IMR-90 (cell line): ENCODE measurements at regions not wholly inside any gene's neighbourhood (a gene's known extent, or its start where the extent isn't known, plus 50 kb on each side); places are given as distances from the start of the nearest gene placed in this dataset.

Experiments used
- ATAC-seq: fragments of 200-7000 bp; cut with Tn5 transposase; 2 replicates; pipeline ENCODE4 v1.9.1; 2020; ENCODE audit warnings: low read depth, mild to moderate bottlenecking, moderate library complexity
- BruUV-seq: library from RNA; stranded (reverse); fragments of 400-500 nt; replicated peaks from 2 replicates; lab custom pipeline; 2021; lab: Mats Ljungman, UMichigan
- CTCF ChIA-PET: fragments of 300-600 bp; formaldehyde crosslinking; extraction: SDS; loops from one replicate; lab custom pipeline; 2021; ENCODE audit warnings: antibody characterized with exemption; lab: Yijun Ruan, JAX
- POLR2A ChIA-PET: fragments of 300-600 bp; sonication (Branson Sonifier 250); formaldehyde crosslinking; loops from one replicate; lab custom pipeline; 2022; ENCODE audit warnings: antibody characterized with exemption; ENCODE audit not compliant: unreplicated experiment; lab: Charles Lee
- DNase-seq: peaks from one replicate; pipeline ENCODE4 v3.0.0; 2013
- H2AFZ ChIP-seq: replicated peaks from 2 replicates; pipeline ENCODE3; 2013; ENCODE audit warnings: low read length, mild to moderate bottlenecking; ENCODE audit not compliant: poor library complexity
- H2AK5ac ChIP-seq: 2 replicates; pipeline ENCODE4 v1.6.1; 2013; ENCODE audit warnings: low read depth, low read length, inconsistent platforms
- H2AK9ac ChIP-seq: replicated peaks from 2 replicates; pipeline ENCODE3; 2013; ENCODE audit warnings: mild to moderate bottlenecking, low read depth, low read length, moderate library complexity; ENCODE audit not compliant: poor library complexity
- H2BK120ac ChIP-seq: 2 replicates; pipeline ENCODE4 v1.6.1; 2013; ENCODE audit warnings: low read depth, low read length, inconsistent platforms
- H2BK15ac ChIP-seq: 3 replicates; pipeline ENCODE4 v1.6.1; 2013; ENCODE audit warnings: low read depth, low read length, inconsistent platforms
- H2BK20ac ChIP-seq: 2 replicates; pipeline ENCODE4 v1.6.1; 2013; ENCODE audit warnings: low read depth, mild to moderate bottlenecking, inconsistent platforms, low read length, moderate library complexity
- H2BK5ac ChIP-seq: 2 replicates; pipeline ENCODE4 v1.6.1; 2013; ENCODE audit warnings: mild to moderate bottlenecking, low read depth, low read length, inconsistent platforms; ENCODE audit not compliant: poor library complexity, severe bottlenecking
- H3K14ac ChIP-seq: replicated peaks from 2 replicates; pipeline ENCODE4 v1.6.1; 2013; ENCODE audit warnings: low read depth, low read length, inconsistent platforms
- H3K18ac ChIP-seq: 2 replicates; pipeline ENCODE4 v1.6.1; 2013; ENCODE audit warnings: low read depth, low read length, control low read depth
- H3K23ac ChIP-seq: 2 replicates; pipeline ENCODE4 v1.6.1; 2013; ENCODE audit warnings: low read depth, low read length, inconsistent platforms
- H3K27ac ChIP-seq: 2 replicates; pipeline ENCODE4 v1.5.1; 2013; ENCODE audit warnings: mild to moderate bottlenecking, control low read depth, low read length; ENCODE audit not compliant: insufficient read depth
- H3K27me3 ChIP-seq: 2 replicates; pipeline ENCODE4 v1.6.1; 2013; ENCODE audit warnings: low read length; ENCODE audit not compliant: control insufficient read depth, insufficient read depth
- H3K36me3 ChIP-seq: 2 replicates; pipeline ENCODE4 v1.6.1; 2013; ENCODE audit warnings: low read length, mixed read lengths; ENCODE audit not compliant: control insufficient read depth, insufficient read depth
- H3K4ac ChIP-seq: 2 replicates; pipeline ENCODE4 v1.6.1; 2013; ENCODE audit warnings: low read depth, low read length, inconsistent platforms
- H3K4me1 ChIP-seq: 2 replicates; pipeline ENCODE4 v1.6.1; 2013; ENCODE audit warnings: low read length, mixed read lengths; ENCODE audit not compliant: control insufficient read depth, insufficient read depth
- H3K4me2 ChIP-seq: 2 replicates; pipeline ENCODE4 v1.6.1; 2013; ENCODE audit warnings: low read depth, mild to moderate bottlenecking, control low read depth, low read length, moderate library complexity
- H3K4me3 ChIP-seq: 2 replicates; pipeline ENCODE4 v1.5.1; 2013; ENCODE audit warnings: low read depth, mild to moderate bottlenecking, control low read depth, low read length, moderate library complexity; ENCODE audit not compliant: insufficient read depth
- H3K56ac ChIP-seq: 2 replicates; pipeline ENCODE4 v1.6.1; 2013; ENCODE audit warnings: low read length, inconsistent platforms; ENCODE audit not compliant: insufficient read depth; ENCODE audit errors: extremely low read depth
- H3K79me1 ChIP-seq, 2 experiments: 2 replicates each; pipeline ENCODE4 v1.6.1; 2013; ENCODE audit warnings: low read length in 2 of 2, inconsistent platforms in 1 of 2, low read depth in 1 of 2
- H3K9ac ChIP-seq: 2 replicates; pipeline ENCODE4 v1.6.1; 2013; ENCODE audit warnings: low read depth, low read length, control low read depth
- H3K9me1 ChIP-seq: 2 replicates; pipeline ENCODE4 v1.6.1; 2013; ENCODE audit warnings: low read length, inconsistent platforms; ENCODE audit not compliant: insufficient read depth
- H3K9me3 ChIP-seq: 2 replicates; pipeline ENCODE4 v1.6.1; 2013; ENCODE audit warnings: low read length; ENCODE audit not compliant: control insufficient read depth, insufficient read depth
- H4K20me1 ChIP-seq: 2 replicates; pipeline ENCODE4 v1.6.1; 2013; ENCODE audit warnings: low read length, inconsistent platforms; ENCODE audit not compliant: insufficient read depth
- H4K5ac ChIP-seq: 2 replicates; pipeline ENCODE4 v1.6.1; 2013; ENCODE audit warnings: mild to moderate bottlenecking, low read depth, low read length, control low read depth
- H4K8ac ChIP-seq, 2 experiments: 2 replicates each; pipeline ENCODE4 v1.6.1; 2013; ENCODE audit warnings: low read depth in 2 of 2, low read length in 2 of 2, control low read depth in 1 of 2, inconsistent platforms in 1 of 2
- H4K91ac ChIP-seq: 2 replicates; pipeline ENCODE4 v1.6.1; 2013; ENCODE audit warnings: low read depth, low read length, inconsistent platforms; ENCODE audit not compliant: insufficient read depth
- BHLHE40 ChIP-seq: fragments of 150-350 bp; IDR thresholded peaks from 2 replicates; pipeline ENCODE4 v1.6.1; 2016; ENCODE audit warnings: mild to moderate bottlenecking, low read depth, low read length
- CEBPB ChIP-seq: IDR thresholded peaks from 2 replicates; pipeline ENCODE4 v1.6.1; 2012; ENCODE audit warnings: low read depth, low read length, improper control_type of control experiment
- CHD1 ChIP-seq: IDR thresholded peaks from 2 replicates; pipeline ENCODE4 v1.6.1; 2012; ENCODE audit warnings: low read depth, low read length, improper control_type of control experiment
- CTCF ChIP-seq: conservative IDR thresholded peaks from 2 replicates; pipeline ENCODE4 v1.5.1; 2012; ENCODE audit warnings: mild to moderate bottlenecking, low read depth, low read length, improper control_type of control experiment
- FOS ChIP-seq: fragments of 150-350 bp; IDR thresholded peaks from 2 replicates; pipeline ENCODE4 v1.6.1; 2016; ENCODE audit warnings: low read depth, low read length
- MAFK ChIP-seq: IDR thresholded peaks from 2 replicates; pipeline ENCODE4 v1.6.1; 2012; ENCODE audit warnings: low read depth, low read length, improper control_type of control experiment
- MAZ ChIP-seq: IDR thresholded peaks from 2 replicates; pipeline ENCODE4 v1.6.1; 2012; ENCODE audit warnings: low read depth, mild to moderate bottlenecking, low read length, improper control_type of control experiment, moderate library complexity, borderline replicate concordance
- MXI1 ChIP-seq: IDR thresholded peaks from 2 replicates; pipeline ENCODE4 v1.6.1; 2012; ENCODE audit warnings: low read depth, mild to moderate bottlenecking, low read length, moderate library complexity, borderline replicate concordance
- NFE2L2 ChIP-seq: fragments of 150-350 bp; IDR thresholded peaks from 2 replicates; pipeline ENCODE4 v1.6.1; 2016; ENCODE audit warnings: low read depth, mild to moderate bottlenecking, low read length
- POLR2A ChIP-seq: IDR thresholded peaks from 2 replicates; pipeline ENCODE4 v1.6.1; 2012; ENCODE audit warnings: mild to moderate bottlenecking, low read depth, low read length
- RAD21 ChIP-seq: IDR thresholded peaks from 2 replicates; pipeline ENCODE4 v1.6.1; 2012; ENCODE audit warnings: low read length, improper control_type of control experiment
- RCOR1 ChIP-seq: IDR thresholded peaks from 2 replicates; pipeline ENCODE4 v1.6.1; 2012; ENCODE audit warnings: mild to moderate bottlenecking, low read length, improper control_type of control experiment; ENCODE audit not compliant: insufficient replicate concordance
- RFX5 ChIP-seq: IDR thresholded peaks from 2 replicates; pipeline ENCODE4 v1.8.0; 2012; ENCODE audit warnings: low read depth, mild to moderate bottlenecking, low read length, moderate library complexity
- SMC3 ChIP-seq: fragments of 150-350 bp; IDR thresholded peaks from 2 replicates; pipeline ENCODE4 v1.6.1; 2016; ENCODE audit warnings: low read depth, mild to moderate bottlenecking, antibody characterized with exemption, low read length, moderate library complexity
- USF2 ChIP-seq: fragments of 150-350 bp; IDR thresholded peaks from 2 replicates; pipeline ENCODE4 v1.6.1; 2017; ENCODE audit warnings: mild to moderate bottlenecking, antibody characterized with exemption, low read length, low read depth
- WGBS, 2 experiments: methylation state at CpG; one replicate each; pipeline versions ENCODE4 v1.1.5 to v1.1.7; 2013; ENCODE audit warnings: missing lambda C conversion rate in 2 of 2; ENCODE audit not compliant: insufficient read length in 1 of 2; ENCODE audit errors: extremely low coverage in 2 of 2; 5-methylcytosine and 5-hydroxymethylcytosine counted together
- dilution Hi-C: fragments of 300-500 bp; cut with HindIII; formaldehyde crosslinking; loops from one replicate; pipeline ENCODE4 v1.14.3; 2018; ENCODE audit warnings: low sequenced_read_pairs; ENCODE audit not compliant: unreplicated experiment
- in situ Hi-C: fragments of 300-500 bp; cut with MboI; formaldehyde crosslinking; loops from 3 replicates; pipeline ENCODE4 v1.14.3; 2019; ENCODE audit warnings: low sequenced_read_pairs, inconsistent platforms, mixed read lengths
- intact Hi-C: fragments of 100-400 bp; cut with micrococcal nuclease; formaldehyde crosslinking; loops from 2 replicates; pipeline ENCODE4 v1.10.0; 2022
- TF ChIP-seq, protein P1 (sequence below): fragments of 150-350 bp; IDR thresholded peaks from 2 replicates; pipeline ENCODE4 v1.6.1; 2016; ENCODE audit warnings: low read depth, mild to moderate bottlenecking, low read length, moderate library complexity, borderline replicate concordance

DNA sequence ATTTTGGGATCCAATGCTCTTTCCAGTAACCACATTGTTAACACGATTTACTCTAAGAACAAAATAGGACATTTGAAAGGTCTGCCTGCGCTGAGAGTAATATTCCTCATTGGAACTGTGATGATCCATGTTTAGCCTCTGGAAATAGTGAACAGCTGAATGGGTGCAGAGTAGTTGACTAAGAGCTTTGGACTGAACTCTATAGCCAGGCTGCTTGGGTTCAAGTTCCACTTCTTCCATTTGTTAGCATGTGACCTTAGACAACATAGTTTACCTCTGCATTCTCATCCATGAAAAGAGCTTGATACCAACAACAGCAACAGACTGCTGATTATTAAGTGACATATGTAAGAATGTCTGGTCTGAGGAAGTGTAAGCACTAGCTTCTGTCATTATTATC is 128.3 kb upstream of the MMADHC start:
- intact Hi-C loops (loop anchor here (1.0 kb wide), 1 partner anchor 118 kb away; no protein-coding TSS in a partner anchor), in situ Hi-C loops (no loop called here), dilution Hi-C loops (no loop called here)
- ChIA-PET CTCF (interaction anchor here (1.6 kb wide), 1 partner anchor 67 kb away, joined by 4 read pairs; no protein-coding TSS in a partner anchor), POLR2A (no interaction called here)
- no peaks in the 10 kb centered on the region for H3K9me3 ChIP-seq
- H2BK120ac ChIP-seq = peak overlapping the region; percentile 16; the same call in 1 of the 2 replicates
- H4K20me1 ChIP-seq = no peaks in the 10 kb centered on the region
- no peaks in the 10 kb centered on the region for H3K79me1 ChIP-seq
- H2AFZ ChIP-seq = no peak overlapping the region
- peak overlapping the region; percentile 25; the same call in 1 of the 2 replicates for H2AK5ac ChIP-seq
- no peak overlapping the region for H3K4ac ChIP-seq
- no peak overlapping the region for H2BK15ac ChIP-seq
- H3K4me1 ChIP-seq = 0 out of 2 replicates have a peak, but pooled peaks cover 1% of the 10 kb centered on the region
- H3K36me3 ChIP-seq = no peaks in the 10 kb centered on the region
- no peak overlapping the region for H2BK5ac ChIP-seq
- H3K9me1 ChIP-seq = no peaks in the 10 kb centered on the region
- H3K14ac ChIP-seq = no peak overlapping the region
- TF ChIP-seq MXI1 (no peak), MAFK (no peak), MAZ (no peak), USF2 (no peak), CEBPB (no peak), RCOR1 (no peak), NFE2L2 (no peak), BHLHE40 (no peak), POLR2A (no peak), FOS (no peak), RAD21 (no peak), RFX5 (no peak), CHD1 (no peak), SMC3 (no peak), CTCF (no peak)
- TF ChIP-seq, protein P1, sequence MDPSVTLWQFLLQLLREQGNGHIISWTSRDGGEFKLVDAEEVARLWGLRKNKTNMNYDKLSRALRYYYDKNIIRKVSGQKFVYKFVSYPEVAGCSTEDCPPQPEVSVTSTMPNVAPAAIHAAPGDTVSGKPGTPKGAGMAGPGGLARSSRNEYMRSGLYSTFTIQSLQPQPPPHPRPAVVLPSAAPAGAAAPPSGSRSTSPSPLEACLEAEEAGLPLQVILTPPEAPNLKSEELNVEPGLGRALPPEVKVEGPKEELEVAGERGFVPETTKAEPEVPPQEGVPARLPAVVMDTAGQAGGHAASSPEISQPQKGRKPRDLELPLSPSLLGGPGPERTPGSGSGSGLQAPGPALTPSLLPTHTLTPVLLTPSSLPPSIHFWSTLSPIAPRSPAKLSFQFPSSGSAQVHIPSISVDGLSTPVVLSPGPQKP = no peak
- no peak overlapping the region for H2AK9ac ChIP-seq
- H3K18ac ChIP-seq = no peak overlapping the region
- H3K27ac ChIP-seq = no peak overlapping the region
- ATAC-seq (no peak), DNase-seq (no peak)
- no peak overlapping the region for H3K4me3 ChIP-seq
- no peaks in the 10 kb centered on the region for H3K27me3 ChIP-seq
- no peak overlapping the region for H3K9ac ChIP-seq
- no peak overlapping the region for H4K8ac ChIP-seq
- peak overlapping the region; percentile 5; the same call in 1 of the 2 replicates for H3K23ac ChIP-seq
- H3K56ac ChIP-seq = no peak overlapping the region
- H4K5ac ChIP-seq = peak overlapping the region; percentile 1; the same call in 1 of the 2 replicates
- H4K91ac ChIP-seq = no peak overlapping the region
- no peak overlapping the region for H2BK20ac ChIP-seq
- BruUV-seq = no TSS peak
- no peak overlapping the region for H3K4me2 ChIP-seq
- 100% methylated on average over 1 of the region's 2 CpGs; no CpG with 5 or more reads in 1 of the 2 experiments for WGBS, 2 experiments
